ENCODE measurements at regions not wholly inside any gene's neighbourhood (a gene's known extent, or its start where the extent isn't known, plus 50 kb on each side); places are given as distances from the start of the nearest gene placed in this dataset.

DNA sequence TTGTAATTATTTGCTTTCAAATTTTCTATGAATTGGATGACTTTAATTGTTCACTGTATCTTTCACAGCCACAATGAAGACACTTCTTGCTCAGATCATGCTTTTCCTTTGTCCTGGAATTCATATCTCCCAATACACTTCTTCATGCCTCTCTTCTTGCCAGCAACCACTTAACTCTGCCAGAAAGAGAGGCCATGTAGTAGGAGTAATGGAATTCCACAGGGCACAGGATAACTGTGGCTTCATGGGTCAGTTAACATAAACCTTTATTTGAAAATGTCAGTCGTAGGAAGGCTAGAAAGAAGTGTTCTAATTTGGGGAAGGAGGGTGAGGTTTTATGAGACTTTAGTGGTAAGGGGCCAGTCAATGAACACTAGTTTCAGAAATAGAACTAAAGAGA, 190.3 kb downstream of the TMEM167A start:
- no peak for TF ChIP-seq SP1 (CRISPR knock-in tag; conservative IDR thresholded peaks at IDR 0.05)
- TF ChIP-seq, protein P1, sequence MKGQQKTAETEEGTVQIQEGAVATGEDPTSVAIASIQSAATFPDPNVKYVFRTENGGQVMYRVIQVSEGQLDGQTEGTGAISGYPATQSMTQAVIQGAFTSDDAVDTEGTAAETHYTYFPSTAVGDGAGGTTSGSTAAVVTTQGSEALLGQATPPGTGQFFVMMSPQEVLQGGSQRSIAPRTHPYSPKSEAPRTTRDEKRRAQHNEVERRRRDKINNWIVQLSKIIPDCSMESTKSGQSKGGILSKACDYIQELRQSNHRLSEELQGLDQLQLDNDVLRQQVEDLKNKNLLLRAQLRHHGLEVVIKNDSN (CRISPR knock-in tag; IDR thresholded peaks at IDR 0.05): no peak
- TF ChIP-seq, protein P2, sequence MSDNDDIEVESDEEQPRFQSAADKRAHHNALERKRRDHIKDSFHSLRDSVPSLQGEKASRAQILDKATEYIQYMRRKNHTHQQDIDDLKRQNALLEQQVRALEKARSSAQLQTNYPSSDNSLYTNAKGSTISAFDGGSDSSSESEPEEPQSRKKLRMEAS (CRISPR knock-in tag; IDR thresholded peaks at IDR 0.05): no peak
